K562 (cell line): ENCODE measurements at regions not wholly inside any gene's neighbourhood (a gene's known extent, or its start where the extent isn't known, plus 50 kb on each side); places are given as distances from the start of the nearest gene placed in this dataset.
"Not testable (repeated sequence)": the region's sequence is repeated elsewhere in the genome, so short reads cannot be mapped to it uniquely, and the experiment has no call there.

Experiments
- ATAC-seq: fragments of 200-7000 bp; cut with Tn5 transposase; 3 replicates; pipeline ENCODE4 v1.9.1; 2020; ENCODE audit warnings: moderate library complexity
- BruUV-seq: library from RNA; stranded (reverse); fragments of 400-500 nt; replicated peaks from 2 replicates; lab custom pipeline; 2021; lab: Mats Ljungman, UMichigan
- CTCF ChIA-PET: fragments of 300-600 bp; formaldehyde crosslinking; extraction: SDS; loops from one replicate; lab custom pipeline; 2021; ENCODE audit warnings: low intra/inter-chr PET ratio; lab: Yijun Ruan, JAX
- POLR2A ChIA-PET: fragments of 300-600, 350-650 bp; sonication (Branson Sonifier 250); formaldehyde crosslinking; extraction: SDS; loops from one replicate; lab custom pipeline; 2021; ENCODE audit warnings: antibody characterized with exemption, inconsistent platforms; lab: Yijun Ruan, JAX
- DNase-seq, 4 experiments: peaks; one replicate each; pipeline versions ENCODE4 v3.0.0 to v3.0.0-alpha.2; 2011 to 2018; ENCODE audit warnings: low spot score in 3 of 4, mixed read lengths in 3 of 4; ENCODE audit errors: extremely low read depth in 1 of 4
- FAIRE-seq: peaks from 2 replicates; lab custom pipeline; 2011; peaks lifted over from hg19 to GRCh38; lab: Jason Lieb, UNC
- H2AFZ ChIP-seq: 2 replicates; pipeline ENCODE4 v1.6.0; 2011; ENCODE audit warnings: low read depth, low read length, control low read depth, inconsistent platforms
- H3K27ac ChIP-seq: fragments of 200-600 bp; 3 replicates; pipeline ENCODE4 v1.8.0; 2011; ENCODE audit warnings: low read depth, mild to moderate bottlenecking, control low read depth, inconsistent platforms, low read length, moderate library complexity, mixed read lengths; ENCODE audit errors: extremely low read depth
- H3K27me3 ChIP-seq, 2 experiments: fragments of 300-600 bp in 1 of 2; 2 replicates in 1 of 2; 3 replicates in 1 of 2; pipeline versions ENCODE4 v1.6.0 to v1.8.0; 2011; ENCODE audit warnings: inconsistent platforms in 2 of 2, low read length in 2 of 2, mild to moderate bottlenecking in 1 of 2, mixed read lengths in 1 of 2, moderate library complexity in 1 of 2; ENCODE audit not compliant: control insufficient read depth in 2 of 2, insufficient read depth in 2 of 2
- H3K36me3 ChIP-seq: fragments of 300-600 bp; 3 replicates; pipeline ENCODE4 v1.8.0; 2011; ENCODE audit warnings: mild to moderate bottlenecking, low read length, inconsistent platforms; ENCODE audit not compliant: control insufficient read depth, insufficient read depth
- H3K4me1 ChIP-seq, 2 experiments: fragments of 200-600 bp in 1 of 2; replicated peaks in 1 of 2; 2 replicates in 1 of 2; 3 replicates in 1 of 2; pipeline versions ENCODE4 v1.5.1 to v1.8.0; 2011; ENCODE audit warnings: inconsistent platforms in 2 of 2, low read length in 2 of 2, mild to moderate bottlenecking in 1 of 2, mixed read lengths in 1 of 2, moderate library complexity in 1 of 2; ENCODE audit not compliant: control insufficient read depth in 2 of 2, insufficient read depth in 2 of 2
- H3K4me2 ChIP-seq: 2 replicates; pipeline ENCODE4 v1.6.1; 2011; ENCODE audit warnings: low read length, control low read depth, inconsistent platforms, mixed read lengths; ENCODE audit not compliant: insufficient read depth
- H3K4me3 ChIP-seq: fragments of 200-600 bp; sonication (generic), shearing (Covaris generic); 2 replicates; pipeline ENCODE4 v1.5.1; 2016; ENCODE audit warnings: control low read depth, inconsistent platforms
- H3K79me2 ChIP-seq: fragments of 200-600 bp; 3 replicates; pipeline ENCODE4 v1.8.0; 2011; ENCODE audit warnings: low read length, inconsistent platforms; ENCODE audit not compliant: control insufficient read depth, insufficient read depth
- H3K9ac ChIP-seq, 2 experiments: 2 replicates each; pipeline versions ENCODE4 v1.6.0 to v1.6.1; 2011; ENCODE audit warnings: low read depth in 2 of 2, low read length in 2 of 2, control low read depth in 1 of 2, inconsistent platforms in 1 of 2, mild to moderate bottlenecking in 1 of 2, mixed read lengths in 1 of 2; ENCODE audit not compliant: insufficient read depth in 1 of 2
- H3K9me1 ChIP-seq: one replicate; pipeline ENCODE4 v1.6.0; 2011; ENCODE audit warnings: inconsistent platforms, mild to moderate bottlenecking, low read length, moderate library complexity; ENCODE audit not compliant: control insufficient read depth, insufficient read depth
- H3K9me3 ChIP-seq: replicated peaks from 2 replicates; pipeline ENCODE4 v1.5.1; 2011; ENCODE audit warnings: low read depth, low read length, inconsistent platforms; ENCODE audit not compliant: control insufficient read depth, insufficient read depth
- H4K20me1 ChIP-seq: replicated peaks from 2 replicates; pipeline ENCODE4 v1.6.1; 2011; ENCODE audit warnings: low read length, inconsistent platforms, mixed read lengths; ENCODE audit not compliant: control insufficient read depth, insufficient read depth
- WGBS: fragments of 100-300 bp; shearing (Covaris generic); methylation state at CpG from one replicate; pipeline ENCODE4 v1.1.6; 2016; ENCODE audit warnings: low coverage, mixed read lengths; ENCODE audit not compliant: insufficient coverage; ENCODE audit errors: missing lambda C conversion rate; 5-methylcytosine and 5-hydroxymethylcytosine counted together
- in situ Hi-C: fragments of 300-500 bp; cut with MboI; formaldehyde crosslinking; loops from 4 replicates; pipeline ENCODE4 v1.15.0; 2018; ENCODE audit warnings: inconsistent platforms, mixed read lengths
- intact Hi-C: fragments of 100-400 bp; cut with micrococcal nuclease; formaldehyde crosslinking; loops from 2 replicates; pipeline ENCODE4 v1.14.2; 2022

GRCh38 chr6:26720663-26721218 lies 61.2 kb upstream of the ZNF322 start:
- H3K36me3 ChIP-seq, FAIRE-seq, H4K20me1 ChIP-seq, H3K79me2 ChIP-seq, H3K27ac ChIP-seq, POLR2A ChIA-PET, in situ Hi-C loops, DNase-seq, H3K27me3 ChIP-seq, H3K4me2 ChIP-seq, CTCF ChIA-PET, H3K9ac ChIP-seq, H3K4me1 ChIP-seq, H2AFZ ChIP-seq, intact Hi-C loops, H3K9me3 ChIP-seq, H3K9me1 ChIP-seq, H3K4me3 ChIP-seq: not testable (repeated sequence)
- WGBS: no CpG with 5 or more reads among the region's 25 CpGs
- peak; percentile 88 for ATAC-seq
- BruUV-seq: TSS peak; percentile 100

GRCh38 chr6:26730019-26730766 lies 70.6 kb upstream of the ZNF322 start:
- intact Hi-C loops, H3K27ac ChIP-seq, FAIRE-seq, H2AFZ ChIP-seq, H3K9me3 ChIP-seq, H3K4me1 ChIP-seq, H3K9ac ChIP-seq, POLR2A ChIA-PET, in situ Hi-C loops, H3K36me3 ChIP-seq, H4K20me1 ChIP-seq, H3K9me1 ChIP-seq, H3K4me3 ChIP-seq, CTCF ChIA-PET, H3K27me3 ChIP-seq, DNase-seq, BruUV-seq, H3K4me2 ChIP-seq, H3K79me2 ChIP-seq: not testable (repeated sequence)
- WGBS: no CpG with 5 or more reads among the region's 31 CpGs
- ATAC-seq: peak; percentile 89

DNA sequence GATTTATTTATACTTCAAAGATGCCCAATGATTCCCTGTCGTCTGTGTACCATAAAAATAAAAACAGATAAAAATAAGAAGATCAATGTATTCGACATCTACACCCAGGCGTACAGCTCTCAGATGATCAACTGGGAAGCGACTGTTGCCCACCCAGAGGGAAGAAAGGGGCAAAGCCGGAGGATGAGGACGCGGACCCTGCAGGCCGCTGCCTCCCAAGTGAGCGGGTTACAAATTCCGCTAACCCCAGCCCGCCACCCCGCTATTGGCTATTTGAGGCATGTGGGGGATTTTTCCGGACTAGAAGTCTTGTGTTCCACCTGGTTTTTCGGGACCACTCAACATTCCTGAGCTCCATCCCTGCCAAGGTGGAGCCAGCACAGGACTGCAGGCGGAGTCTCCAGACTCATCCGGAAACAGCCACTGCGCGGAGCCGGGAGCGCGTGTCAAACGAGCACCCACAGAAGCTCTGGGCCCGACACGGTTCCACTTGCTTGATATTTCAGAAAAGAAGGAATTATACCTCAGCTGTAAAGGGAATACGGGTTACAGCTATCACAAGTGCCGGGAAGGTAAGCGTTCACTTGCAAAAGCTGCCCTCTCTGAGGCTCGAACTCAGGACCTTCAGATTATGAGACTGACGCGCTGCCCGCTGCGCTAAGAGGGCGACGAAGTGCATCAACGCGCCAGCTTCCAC lies 75.4 kb upstream of the ZNF322 start:
- H3K4me2 ChIP-seq, H3K4me1 ChIP-seq, H3K9me1 ChIP-seq, H3K4me3 ChIP-seq, CTCF ChIA-PET, H2AFZ ChIP-seq, DNase-seq, H3K9me3 ChIP-seq, POLR2A ChIA-PET, H3K79me2 ChIP-seq, intact Hi-C loops, BruUV-seq, H3K36me3 ChIP-seq, H3K9ac ChIP-seq, H3K27me3 ChIP-seq, in situ Hi-C loops, H4K20me1 ChIP-seq, H3K27ac ChIP-seq: not testable (repeated sequence)
- FAIRE-seq: peak; percentile 78
- ATAC-seq: peak; percentile 73
- no CpG with 5 or more reads among the region's 36 CpGs for WGBS
